DOHH2 (cell line): ENCODE measurements at regions not wholly inside any gene's neighbourhood (a gene's known extent, or its start where the extent isn't known, plus 50 kb on each side); places are given as distances from the start of the nearest gene placed in this dataset.

Source experiments
- H3F3A ChIP-seq: fragments of 200-600 bp; sonication (generic), shearing (Covaris generic); 2 replicates; pipeline ENCODE4 v1.6.0; 2016; ENCODE audit warnings: antibody characterized with exemption, mild to moderate bottlenecking; ENCODE audit not compliant: control insufficient read depth, insufficient read depth
- H3K27ac ChIP-seq: fragments of 200-600 bp; sonication (generic); 2 replicates; pipeline ENCODE4 v1.5.1; 2014; ENCODE audit warnings: low read depth, mild to moderate bottlenecking, low read length, moderate library complexity
- H3K27me3 ChIP-seq: fragments of 200-600 bp; sonication (generic); 2 replicates; pipeline ENCODE4 v1.6.1; 2014; ENCODE audit warnings: mild to moderate bottlenecking, low read length, mixed read lengths; ENCODE audit not compliant: control insufficient read depth
- H3K36me3 ChIP-seq: fragments of 200-600 bp; sonication (generic); 2 replicates; pipeline ENCODE4 v1.6.1; 2014; ENCODE audit warnings: mild to moderate bottlenecking, low read length, moderate library complexity, mixed read lengths; ENCODE audit not compliant: control insufficient read depth
- H3K4me1 ChIP-seq: fragments of 200-600 bp; sonication (generic); 2 replicates; pipeline ENCODE4 v1.6.1; 2014; ENCODE audit warnings: mild to moderate bottlenecking, low read length, mixed read lengths; ENCODE audit not compliant: control insufficient read depth
- H3K4me2 ChIP-seq: fragments of 200-600 bp; sonication (generic); 2 replicates; pipeline ENCODE4 v1.6.0; 2014; ENCODE audit warnings: mild to moderate bottlenecking, low read length, moderate library complexity
- H3K4me3 ChIP-seq: fragments of 200-600 bp; sonication (generic); 2 replicates; pipeline ENCODE4 v1.5.1; 2014; ENCODE audit warnings: mild to moderate bottlenecking, low read length, mixed read lengths
- H3K79me2 ChIP-seq: fragments of 200-600 bp; sonication (generic); 2 replicates; pipeline ENCODE4 v1.6.1; 2014; ENCODE audit warnings: mild to moderate bottlenecking, low read length, mixed read lengths; ENCODE audit not compliant: control insufficient read depth
- H3K9me2 ChIP-seq: fragments of 200-600 bp; sonication (generic); replicated peaks from 2 replicates; pipeline ENCODE4 v1.6.1; 2014; ENCODE audit warnings: mild to moderate bottlenecking, low read length, mixed read lengths; ENCODE audit not compliant: control insufficient read depth
- H3K9me3 ChIP-seq: fragments of 200-600 bp; sonication (generic); 2 replicates; pipeline ENCODE4 v1.6.1; 2014; ENCODE audit warnings: antibody characterized with exemption, low read length, mixed read lengths; ENCODE audit not compliant: control insufficient read depth, insufficient read depth
- H4K20me1 ChIP-seq: fragments of 200-600 bp; sonication (generic); 2 replicates; pipeline ENCODE4 v1.6.0; 2014; ENCODE audit warnings: low read depth, mild to moderate bottlenecking, antibody characterized with exemption, low read length, moderate library complexity; ENCODE audit not compliant: control insufficient read depth, insufficient read depth
- EZH2phosphoT487 ChIP-seq: fragments of 200-600 bp; sonication (generic); IDR thresholded peaks from 2 replicates; pipeline ENCODE4 v1.6.1; 2017; ENCODE audit warnings: borderline replicate concordance, mild to moderate bottlenecking, antibody characterized with exemption, low read length, moderate library complexity, mixed read lengths
- TF ChIP-seq, protein P1 (sequence below): fragments of 200-600 bp; sonication (generic); IDR thresholded peaks from one replicate; pipeline ENCODE4 v1.5.1; 2014; ENCODE audit warnings: antibody characterized with exemption, mild to moderate bottlenecking, low read depth, low read length; ENCODE audit not compliant: poor library complexity, severe bottlenecking

DNA sequence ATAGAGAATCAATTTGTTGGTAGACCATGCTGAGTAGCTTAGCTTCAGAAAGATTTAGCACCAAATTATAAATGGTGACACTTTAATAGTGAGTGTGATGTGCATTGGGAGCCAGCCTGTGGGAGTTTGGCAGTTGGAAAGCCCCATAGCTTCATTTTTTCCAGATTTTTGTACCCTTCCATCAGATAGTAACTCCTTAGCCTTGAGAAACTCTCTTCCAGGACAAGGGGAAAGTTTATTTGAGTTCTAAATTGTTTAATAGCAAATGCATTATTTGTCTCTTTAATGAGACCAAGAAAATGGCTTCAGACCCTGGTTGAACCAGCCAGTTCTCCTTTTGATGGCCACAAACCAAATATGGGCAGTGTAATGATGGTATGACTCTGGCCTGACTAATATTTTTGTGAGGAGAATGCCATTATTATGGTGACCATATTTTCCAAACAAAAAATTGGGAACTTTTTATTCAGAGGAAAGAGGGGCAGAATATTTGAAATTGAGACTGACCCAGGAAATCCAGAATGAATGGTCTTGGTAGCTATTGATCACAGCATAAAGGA is 49.8 kb downstream of the PLCE1 start:
- Histone ChIP-seq H3K4me2 (no peak overlapping the region), H3K9me2 (no peaks in the 10 kb centered on the region), H3K27ac (no peak overlapping the region), H3K4me3 (no peak overlapping the region), H3K27me3 (no peaks in the 10 kb centered on the region), H3K36me3 (no peaks in the 10 kb centered on the region), H3K4me1 (peaks cover 11% of the 10 kb centered on the region), H3F3A (no peaks in the 10 kb centered on the region), H3K9me3 (no peaks in the 10 kb centered on the region), H4K20me1 (no peaks in the 10 kb centered on the region), H3K79me2 (no peaks in the 10 kb centered on the region)
- TF ChIP-seq EZH2phosphoT487 = no peak
- TF ChIP-seq, protein P1, sequence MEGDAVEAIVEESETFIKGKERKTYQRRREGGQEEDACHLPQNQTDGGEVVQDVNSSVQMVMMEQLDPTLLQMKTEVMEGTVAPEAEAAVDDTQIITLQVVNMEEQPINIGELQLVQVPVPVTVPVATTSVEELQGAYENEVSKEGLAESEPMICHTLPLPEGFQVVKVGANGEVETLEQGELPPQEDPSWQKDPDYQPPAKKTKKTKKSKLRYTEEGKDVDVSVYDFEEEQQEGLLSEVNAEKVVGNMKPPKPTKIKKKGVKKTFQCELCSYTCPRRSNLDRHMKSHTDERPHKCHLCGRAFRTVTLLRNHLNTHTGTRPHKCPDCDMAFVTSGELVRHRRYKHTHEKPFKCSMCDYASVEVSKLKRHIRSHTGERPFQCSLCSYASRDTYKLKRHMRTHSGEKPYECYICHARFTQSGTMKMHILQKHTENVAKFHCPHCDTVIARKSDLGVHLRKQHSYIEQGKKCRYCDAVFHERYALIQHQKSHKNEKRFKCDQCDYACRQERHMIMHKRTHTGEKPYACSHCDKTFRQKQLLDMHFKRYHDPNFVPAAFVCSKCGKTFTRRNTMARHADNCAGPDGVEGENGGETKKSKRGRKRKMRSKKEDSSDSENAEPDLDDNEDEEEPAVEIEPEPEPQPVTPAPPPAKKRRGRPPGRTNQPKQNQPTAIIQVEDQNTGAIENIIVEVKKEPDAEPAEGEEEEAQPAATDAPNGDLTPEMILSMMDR = no peak

DNA sequence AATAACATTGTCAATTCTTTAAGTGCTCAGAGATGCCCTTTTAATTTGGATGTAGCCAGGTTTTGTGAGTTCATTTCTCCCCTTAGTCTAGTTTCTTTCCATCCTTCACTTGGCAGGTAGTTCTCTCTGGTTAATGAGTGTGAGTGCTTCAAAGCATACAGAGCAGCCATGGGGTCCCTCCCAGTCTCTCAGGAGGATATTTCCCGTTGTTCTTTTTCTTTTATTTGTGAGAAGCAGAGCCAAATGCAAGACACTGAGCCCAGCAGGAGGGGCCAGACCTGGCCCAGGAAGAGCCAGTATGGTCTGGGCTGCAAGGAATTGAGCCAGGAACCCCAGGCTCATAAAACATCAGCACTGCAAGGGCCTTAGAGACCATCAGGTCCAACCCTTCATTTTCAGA is 52.4 kb downstream of the PLCE1 start:
- no peaks in the 10 kb centered on the region for H3K79me2 ChIP-seq
- no peaks in the 10 kb centered on the region for H3F3A ChIP-seq
- H3K9me2 ChIP-seq = no peaks in the 10 kb centered on the region
- no peaks in the 10 kb centered on the region for H4K20me1 ChIP-seq
- no peak overlapping the region for H3K4me3 ChIP-seq
- TF ChIP-seq, protein P1 = no peak
- TF ChIP-seq EZH2phosphoT487 = no peak
- H3K9me3 ChIP-seq = no peaks in the 10 kb centered on the region
- peaks cover 23% of the 10 kb centered on the region for H3K4me1 ChIP-seq
- H3K27ac ChIP-seq = no peak overlapping the region
- H3K36me3 ChIP-seq = no peaks in the 10 kb centered on the region
- H3K27me3 ChIP-seq = no peaks in the 10 kb centered on the region
- H3K4me2 ChIP-seq = no peak overlapping the region

GRCh38 chr10:94047293-94047692 is 53.6 kb downstream of the PLCE1 start:
- H3K36me3 ChIP-seq = no peaks in the 10 kb centered on the region
- H3F3A ChIP-seq = no peaks in the 10 kb centered on the region
- no peaks in the 10 kb centered on the region for H4K20me1 ChIP-seq
- no peaks in the 10 kb centered on the region for H3K9me2 ChIP-seq
- H3K9me3 ChIP-seq = no peaks in the 10 kb centered on the region
- peaks cover 13% of the 10 kb centered on the region for H3K4me1 ChIP-seq
- no peaks in the 10 kb centered on the region for H3K79me2 ChIP-seq
- H3K27ac ChIP-seq = no peak overlapping the region
- H3K4me3 ChIP-seq = no peak overlapping the region
- TF ChIP-seq, protein P1 = no peak
- TF ChIP-seq EZH2phosphoT487 = no peak
- no peak overlapping the region for H3K4me2 ChIP-seq
- no peaks in the 10 kb centered on the region for H3K27me3 ChIP-seq
